ENCODE measurements at regions not wholly inside any gene's neighbourhood (a gene's known extent, or its start where the extent isn't known, plus 50 kb on each side); places are given as distances from the start of the nearest gene placed in this dataset.

DNA sequence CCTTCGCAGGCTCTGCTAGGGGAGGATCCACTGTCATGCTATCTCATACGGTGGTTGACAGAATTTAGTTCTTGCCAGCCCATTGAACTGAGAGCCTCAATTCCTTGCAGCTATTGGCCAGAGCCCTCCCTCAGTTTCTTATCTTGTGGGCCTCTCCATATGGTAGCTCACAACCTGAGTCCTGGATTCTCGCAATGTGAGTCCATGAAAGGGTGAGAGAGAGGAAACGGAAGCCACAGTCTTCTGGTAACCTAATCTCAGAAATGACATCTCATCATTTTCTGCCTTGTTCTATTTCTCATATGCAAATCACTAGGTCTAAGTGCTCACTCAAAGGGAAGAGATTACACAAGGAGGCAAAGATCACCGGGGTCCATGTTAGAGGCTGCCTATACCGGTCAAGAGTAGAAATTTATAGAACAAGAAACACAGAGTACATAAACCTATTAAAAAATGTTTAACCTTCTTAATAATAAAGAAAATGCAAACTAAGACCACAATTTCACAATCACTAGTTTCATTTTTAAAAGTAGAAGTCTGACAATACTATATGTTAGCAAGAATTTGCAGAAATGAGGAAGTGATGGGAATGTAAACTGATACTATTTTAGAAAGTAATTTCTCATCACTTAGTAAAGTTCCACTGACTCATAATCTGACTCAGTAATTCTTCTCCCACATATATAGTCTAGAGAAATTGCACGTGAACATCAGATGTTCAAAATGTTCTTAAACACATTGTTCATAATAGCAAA, 378.4 kb upstream of the AGTR1 start:
- no peaks in the 10 kb centered on the region for H3K79me2 ChIP-seq (replicated peaks; ENCODE audit: insufficient read depth, low read length)
- H3K36me3 ChIP-seq (ENCODE audit: insufficient read depth, low read length) = no peaks in the 10 kb centered on the region
- no peaks in the 10 kb centered on the region for H3F3A ChIP-seq (ENCODE audit: insufficient read depth, low read length, poor library complexity, severe bottlenecking)
- no peak overlapping the region for H3K4me2 ChIP-seq (ENCODE audit: low read length)
- H3K9me2 ChIP-seq (ENCODE audit: insufficient read depth, low read length) = no peaks in the 10 kb centered on the region
- H2AFZ ChIP-seq (ENCODE audit: low read depth, low read length) = no peak overlapping the region
- H3K9me3 ChIP-seq (ENCODE audit: low read length) = no peaks in the 10 kb centered on the region
- H4K20me1 ChIP-seq (ENCODE audit: insufficient read depth) = no peaks in the 10 kb centered on the region
- H3K4me3 ChIP-seq (ENCODE audit: low read length) = no peak overlapping the region
- no peak overlapping the region for H3K9ac ChIP-seq (ENCODE audit: low read length)
- H3K27me3 ChIP-seq (ENCODE audit: insufficient read depth, low read depth, low read length) = no peaks in the 10 kb centered on the region
- H3K27ac ChIP-seq (ENCODE audit: low read length) = no peak overlapping the region
- TF ChIP-seq EP300 (conservative IDR thresholded peaks at IDR 0.05; ENCODE audit: poor library complexity, severe bottlenecking) = no peak
- TF ChIP-seq TAF1 (IDR thresholded peaks at IDR 0.05; ENCODE audit: low read depth) = no peak
- no peak for TF ChIP-seq MXI1 (conservative IDR thresholded peaks at IDR 0.05; ENCODE audit: poor library complexity, severe bottlenecking)
- TF ChIP-seq, protein P1, sequence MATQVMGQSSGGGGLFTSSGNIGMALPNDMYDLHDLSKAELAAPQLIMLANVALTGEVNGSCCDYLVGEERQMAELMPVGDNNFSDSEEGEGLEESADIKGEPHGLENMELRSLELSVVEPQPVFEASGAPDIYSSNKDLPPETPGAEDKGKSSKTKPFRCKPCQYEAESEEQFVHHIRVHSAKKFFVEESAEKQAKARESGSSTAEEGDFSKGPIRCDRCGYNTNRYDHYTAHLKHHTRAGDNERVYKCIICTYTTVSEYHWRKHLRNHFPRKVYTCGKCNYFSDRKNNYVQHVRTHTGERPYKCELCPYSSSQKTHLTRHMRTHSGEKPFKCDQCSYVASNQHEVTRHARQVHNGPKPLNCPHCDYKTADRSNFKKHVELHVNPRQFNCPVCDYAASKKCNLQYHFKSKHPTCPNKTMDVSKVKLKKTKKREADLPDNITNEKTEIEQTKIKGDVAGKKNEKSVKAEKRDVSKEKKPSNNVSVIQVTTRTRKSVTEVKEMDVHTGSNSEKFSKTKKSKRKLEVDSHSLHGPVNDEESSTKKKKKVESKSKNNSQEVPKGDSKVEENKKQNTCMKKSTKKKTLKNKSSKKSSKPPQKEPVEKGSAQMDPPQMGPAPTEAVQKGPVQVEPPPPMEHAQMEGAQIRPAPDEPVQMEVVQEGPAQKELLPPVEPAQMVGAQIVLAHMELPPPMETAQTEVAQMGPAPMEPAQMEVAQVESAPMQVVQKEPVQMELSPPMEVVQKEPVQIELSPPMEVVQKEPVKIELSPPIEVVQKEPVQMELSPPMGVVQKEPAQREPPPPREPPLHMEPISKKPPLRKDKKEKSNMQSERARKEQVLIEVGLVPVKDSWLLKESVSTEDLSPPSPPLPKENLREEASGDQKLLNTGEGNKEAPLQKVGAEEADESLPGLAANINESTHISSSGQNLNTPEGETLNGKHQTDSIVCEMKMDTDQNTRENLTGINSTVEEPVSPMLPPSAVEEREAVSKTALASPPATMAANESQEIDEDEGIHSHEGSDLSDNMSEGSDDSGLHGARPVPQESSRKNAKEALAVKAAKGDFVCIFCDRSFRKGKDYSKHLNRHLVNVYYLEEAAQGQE (IDR thresholded peaks at IDR 0.05; ENCODE audit: borderline replicate concordance) = no peak
- TF ChIP-seq, protein P2, sequence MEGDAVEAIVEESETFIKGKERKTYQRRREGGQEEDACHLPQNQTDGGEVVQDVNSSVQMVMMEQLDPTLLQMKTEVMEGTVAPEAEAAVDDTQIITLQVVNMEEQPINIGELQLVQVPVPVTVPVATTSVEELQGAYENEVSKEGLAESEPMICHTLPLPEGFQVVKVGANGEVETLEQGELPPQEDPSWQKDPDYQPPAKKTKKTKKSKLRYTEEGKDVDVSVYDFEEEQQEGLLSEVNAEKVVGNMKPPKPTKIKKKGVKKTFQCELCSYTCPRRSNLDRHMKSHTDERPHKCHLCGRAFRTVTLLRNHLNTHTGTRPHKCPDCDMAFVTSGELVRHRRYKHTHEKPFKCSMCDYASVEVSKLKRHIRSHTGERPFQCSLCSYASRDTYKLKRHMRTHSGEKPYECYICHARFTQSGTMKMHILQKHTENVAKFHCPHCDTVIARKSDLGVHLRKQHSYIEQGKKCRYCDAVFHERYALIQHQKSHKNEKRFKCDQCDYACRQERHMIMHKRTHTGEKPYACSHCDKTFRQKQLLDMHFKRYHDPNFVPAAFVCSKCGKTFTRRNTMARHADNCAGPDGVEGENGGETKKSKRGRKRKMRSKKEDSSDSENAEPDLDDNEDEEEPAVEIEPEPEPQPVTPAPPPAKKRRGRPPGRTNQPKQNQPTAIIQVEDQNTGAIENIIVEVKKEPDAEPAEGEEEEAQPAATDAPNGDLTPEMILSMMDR (IDR thresholded peaks at IDR 0.05; ENCODE audit: poor library complexity, severe bottlenecking) = no peak
- no peak for TF ChIP-seq EZH2 (IDR thresholded peaks at IDR 0.05; ENCODE audit: borderline replicate concordance, insufficient read depth, low read length, poor library complexity, severe bottlenecking)
- TF ChIP-seq SMC3 (conservative IDR thresholded peaks at IDR 0.05; ENCODE audit: poor library complexity) = no peak

DNA sequence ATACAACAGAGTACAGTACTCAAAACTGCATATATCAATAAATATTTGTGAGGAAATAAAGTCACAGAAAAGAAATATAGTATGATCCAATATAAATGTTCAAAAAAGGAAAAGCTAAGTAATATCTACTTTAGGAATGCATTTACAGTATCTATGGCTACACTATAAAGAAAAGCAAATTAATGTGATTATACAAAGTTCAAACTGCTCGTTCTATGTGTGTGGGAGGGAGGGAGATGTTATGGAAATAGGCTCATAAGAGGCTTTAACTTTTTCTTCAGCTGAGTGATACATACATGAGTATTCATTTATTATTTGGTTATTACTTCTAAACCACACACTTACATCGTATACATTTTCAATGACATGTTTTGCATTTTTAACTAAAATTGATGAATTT, 377.7 kb upstream of the AGTR1 start:
- Histone ChIP-seq H3K36me3 (ENCODE audit: insufficient read depth, low read length) (no peaks in the 10 kb centered on the region), H3K27ac (ENCODE audit: low read length) (no peak overlapping the region), H3K4me2 (ENCODE audit: low read length) (no peak overlapping the region), H2AFZ (ENCODE audit: low read depth, low read length) (no peak overlapping the region), H3K4me3 (ENCODE audit: low read length) (no peak overlapping the region), H3K79me2 (replicated peaks; ENCODE audit: insufficient read depth, low read length) (no peaks in the 10 kb centered on the region), H3K9me3 (ENCODE audit: low read length) (no peaks in the 10 kb centered on the region), H4K20me1 (ENCODE audit: insufficient read depth) (no peaks in the 10 kb centered on the region), H3F3A (ENCODE audit: insufficient read depth, low read length, poor library complexity, severe bottlenecking) (no peaks in the 10 kb centered on the region), H3K9ac (ENCODE audit: low read length) (no peak overlapping the region), H3K27me3 (ENCODE audit: insufficient read depth, low read depth, low read length) (no peaks in the 10 kb centered on the region), H3K9me2 (ENCODE audit: insufficient read depth, low read length) (no peaks in the 10 kb centered on the region)
- TF ChIP-seq, protein P2 (IDR thresholded peaks at IDR 0.05; ENCODE audit: poor library complexity, severe bottlenecking) = no peak
- TF ChIP-seq POLR2AphosphoS5 (IDR thresholded peaks at IDR 0.05) = no peak
- no peak for TF ChIP-seq MXI1 (conservative IDR thresholded peaks at IDR 0.05; ENCODE audit: poor library complexity, severe bottlenecking)
- no peak for TF ChIP-seq SMC3 (conservative IDR thresholded peaks at IDR 0.05; ENCODE audit: poor library complexity)
- TF ChIP-seq RAD21 (conservative IDR thresholded peaks at IDR 0.05) = no peak
- TF ChIP-seq, protein P1 (IDR thresholded peaks at IDR 0.05; ENCODE audit: borderline replicate concordance) = no peak
- no peak for TF ChIP-seq TAF1 (IDR thresholded peaks at IDR 0.05; ENCODE audit: low read depth)
